H9 (cell line): ENCODE measurements at regions not wholly inside any gene's neighbourhood (a gene's known extent, or its start where the extent isn't known, plus 50 kb on each side); places are given as distances from the start of the nearest gene placed in this dataset.

Source experiments
- DNase-seq: peaks from one replicate; pipeline ENCODE4 v3.0.0-alpha.2; 2017
- H2AFZ ChIP-seq: one replicate; pipeline ENCODE4 v1.6.1; 2013; ENCODE audit warnings: mild to moderate bottlenecking, low read length, control low read depth, moderate library complexity
- H2AK5ac ChIP-seq: 2 replicates; pipeline ENCODE4 v1.6.1; 2013; ENCODE audit warnings: low read length, control low read depth, mixed read lengths; ENCODE audit not compliant: insufficient read length
- H2BK120ac ChIP-seq: one replicate; pipeline ENCODE4 v1.6.1; 2013; ENCODE audit warnings: low read depth, mild to moderate bottlenecking, low read length, control low read depth, inconsistent platforms; ENCODE audit not compliant: poor library complexity, severe bottlenecking
- H2BK12ac ChIP-seq: 2 replicates; pipeline ENCODE4 v1.6.1; 2013; ENCODE audit warnings: low read length, control low read depth, mixed read lengths, low read depth; ENCODE audit not compliant: insufficient read length
- H2BK15ac ChIP-seq: 2 replicates; pipeline ENCODE4 v1.6.1; 2013; ENCODE audit warnings: low read depth, low read length, control low read depth
- H2BK20ac ChIP-seq: one replicate; pipeline ENCODE4 v1.6.1; 2013; ENCODE audit warnings: low read depth, mild to moderate bottlenecking, low read length, control low read depth, inconsistent platforms; ENCODE audit not compliant: poor library complexity, severe bottlenecking
- H2BK5ac ChIP-seq: 2 replicates; pipeline ENCODE4 v1.6.1; 2013; ENCODE audit warnings: low read length, control low read depth, mixed read lengths; ENCODE audit not compliant: insufficient read length
- H3K14ac ChIP-seq: 2 replicates; pipeline ENCODE4 v1.6.1; 2013; ENCODE audit warnings: low read length, control low read depth; ENCODE audit not compliant: insufficient read depth
- H3K18ac ChIP-seq: 2 replicates; pipeline ENCODE4 v1.6.1; 2013; ENCODE audit warnings: low read depth, mild to moderate bottlenecking, mixed read lengths, low read length, control low read depth; ENCODE audit not compliant: insufficient read length
- H3K23ac ChIP-seq: 2 replicates; pipeline ENCODE4 v1.6.1; 2013; ENCODE audit warnings: low read length, control low read depth, mixed read lengths, low read depth; ENCODE audit not compliant: insufficient read length
- H3K23me2 ChIP-seq: 2 replicates; pipeline ENCODE4 v1.6.1; 2013; ENCODE audit warnings: low read depth, mild to moderate bottlenecking, mixed read lengths, low read length, control low read depth; ENCODE audit not compliant: insufficient read length, poor library complexity, severe bottlenecking
- H3K27ac ChIP-seq: 2 replicates; pipeline ENCODE4 v1.5.1; 2013; ENCODE audit warnings: low read length, control low read depth, mixed read lengths, low read depth; ENCODE audit not compliant: insufficient read length
- H3K27me3 ChIP-seq: 2 replicates; pipeline ENCODE4 v1.6.1; 2013; ENCODE audit warnings: low read length, control low read depth, inconsistent platforms; ENCODE audit not compliant: insufficient read depth
- H3K4ac ChIP-seq: 2 replicates; pipeline ENCODE4 v1.6.1; 2013; ENCODE audit warnings: low read depth, mild to moderate bottlenecking, control low read depth, inconsistent platforms, low read length, moderate library complexity
- H3K4me1 ChIP-seq: 2 replicates; pipeline ENCODE4 v1.6.1; 2013; ENCODE audit warnings: low read length, control low read depth, inconsistent platforms; ENCODE audit not compliant: insufficient read depth
- H3K4me2 ChIP-seq: 2 replicates; pipeline ENCODE4 v1.6.1; 2013; ENCODE audit warnings: low read length, control low read depth, mixed read lengths; ENCODE audit not compliant: insufficient read length, insufficient read depth
- H3K56ac ChIP-seq: 2 replicates; pipeline ENCODE4 v1.6.1; 2013; ENCODE audit warnings: low read depth, mild to moderate bottlenecking, mixed read lengths, low read length, control low read depth; ENCODE audit not compliant: insufficient read length
- H3K79me1 ChIP-seq: 2 replicates; pipeline ENCODE4 v1.6.1; 2013; ENCODE audit warnings: low read depth, mild to moderate bottlenecking, moderate library complexity, low read length, control low read depth, inconsistent platforms; ENCODE audit not compliant: insufficient read depth, poor library complexity, severe bottlenecking
- H3K79me2 ChIP-seq: 2 replicates; pipeline ENCODE4 v1.6.1; 2013; ENCODE audit warnings: low read length, control low read depth, inconsistent platforms; ENCODE audit not compliant: insufficient read depth
- H3K9ac ChIP-seq: 2 replicates; pipeline ENCODE4 v1.6.1; 2013; ENCODE audit warnings: low read length, control low read depth, mixed read lengths; ENCODE audit not compliant: insufficient read length; ENCODE audit errors: extremely low read depth
- H3K9me3 ChIP-seq: one replicate; pipeline ENCODE4 v1.6.1; 2013; ENCODE audit warnings: low read depth, low read length, inconsistent platforms; ENCODE audit not compliant: control insufficient read depth
- H3T11ph ChIP-seq: one replicate; pipeline ENCODE4 v1.6.1; 2013; ENCODE audit warnings: mild to moderate bottlenecking, low read length, control low read depth, inconsistent platforms
- H4K20me1 ChIP-seq: one replicate; pipeline ENCODE4 v1.6.1; 2013; ENCODE audit not compliant: control insufficient read depth, insufficient read length, insufficient read depth
- H4K5ac ChIP-seq: 2 replicates; pipeline ENCODE4 v1.6.1; 2013; ENCODE audit warnings: low read depth, mild to moderate bottlenecking, mixed read lengths, low read length, control low read depth; ENCODE audit not compliant: insufficient read length
- H4K8ac ChIP-seq: replicated peaks from 2 replicates; pipeline ENCODE4 v1.6.1; 2013; ENCODE audit warnings: low read length, control low read depth, mixed read lengths, low read depth; ENCODE audit not compliant: insufficient read length
- H4K91ac ChIP-seq: 2 replicates; pipeline ENCODE4 v1.6.1; 2013; ENCODE audit warnings: low read depth, mild to moderate bottlenecking, moderate library complexity, mixed read lengths, low read length, control low read depth; ENCODE audit not compliant: insufficient read length
- H3K27ac Mint-ChIP-seq, 3 experiments: 2 replicates in 2 of 3; 3 replicates in 1 of 3; pipeline ENCODE4 v1.8.0; 2020 to 2021; ENCODE audit warnings: mixed read lengths in 3 of 3, mild to moderate bottlenecking in 1 of 3, moderate library complexity in 1 of 3
- H3K27me3 Mint-ChIP-seq: 2 replicates; pipeline ENCODE4 v1.8.0; 2021; ENCODE audit warnings: low read depth, mild to moderate bottlenecking, moderate library complexity, mixed read lengths
- H3K36me3 Mint-ChIP-seq, 3 experiments: 2 replicates in 2 of 3; 3 replicates in 1 of 3; pipeline ENCODE4 v1.8.0; 2020 to 2021; ENCODE audit warnings: low read depth in 3 of 3, mixed read lengths in 3 of 3; ENCODE audit not compliant: insufficient read depth in 1 of 3
- H3K4me1 Mint-ChIP-seq, 2 experiments: 2 replicates each; pipeline ENCODE4 v1.8.0; 2020; ENCODE audit warnings: mixed read lengths in 2 of 2
- H3K4me3 Mint-ChIP-seq, 2 experiments: 2 replicates in 1 of 2; 3 replicates in 1 of 2; pipeline ENCODE4 v1.8.0; 2020 to 2021; ENCODE audit warnings: mild to moderate bottlenecking in 2 of 2, mixed read lengths in 2 of 2, moderate library complexity in 1 of 2
- H3K9me3 Mint-ChIP-seq, 2 experiments: 2 replicates in 1 of 2; 3 replicates in 1 of 2; pipeline ENCODE4 v1.8.0; 2020; ENCODE audit warnings: mild to moderate bottlenecking in 2 of 2, mixed read lengths in 2 of 2, moderate library complexity in 1 of 2
- CTCF ChIP-seq: fragments of 200-600 bp; sonication (generic); conservative IDR thresholded peaks from 3 replicates; pipeline ENCODE4 v1.8.0; 2021; ENCODE audit warnings: antibody characterized with exemption, mild to moderate bottlenecking
- WGBS: extraction: QIAGEN DNeasy Blood & Tissue Kit; methylation state at CpG from one replicate; pipeline ENCODE4 v1.1.7; 2013; ENCODE audit warnings: missing lambda C conversion rate, low lambda C conversion rate, mixed read lengths; ENCODE audit not compliant: insufficient read length; ENCODE audit errors: extremely low coverage; 5-methylcytosine and 5-hydroxymethylcytosine counted together

GRCh38 chr13:82905071-82905470, 977.2 kb downstream of the SLITRK1 start:
- Histone ChIP-seq H3K27ac (no peak overlapping the region), H4K5ac (no peak overlapping the region), H3K56ac (no peak overlapping the region), H3K18ac (no peak overlapping the region), H3K23me2 (no peaks in the 10 kb centered on the region), H2BK120ac (no peak overlapping the region), H2BK5ac (no peak overlapping the region), H2BK15ac (no peak overlapping the region), H3K9ac (no peak overlapping the region), H2AK5ac (no peak overlapping the region), H2BK20ac (no peak overlapping the region), H3K4me1 (no peaks in the 10 kb centered on the region), H4K20me1 (no peaks in the 10 kb centered on the region), H2AFZ (no peak overlapping the region), H3K4ac (no peak overlapping the region), H2BK12ac (no peak overlapping the region), H3K14ac (no peak overlapping the region), H4K8ac (no peak overlapping the region), H3K9me3 (no peaks in the 10 kb centered on the region), H3K79me1 (no peaks in the 10 kb centered on the region), H3K4me2 (no peak overlapping the region), H4K91ac (no peak overlapping the region), H3K23ac (no peak overlapping the region), H3T11ph (no peak overlapping the region), H3K79me2 (no peaks in the 10 kb centered on the region), H3K27me3 (no peaks in the 10 kb centered on the region)
- no CpG with 5 or more reads among the region's 2 CpGs for WGBS
- Mint-ChIP-seq H3K27me3 (no peaks in the 10 kb centered on the region), H3K9me3 (no peaks in the 10 kb centered on the region; a peak in 1 of 5 replicates), H3K36me3 (peaks cover 0 to 5% (median 0%) of the 10 kb centered on the region in 3 experiments; a peak in 2 of 7 replicates), H3K4me3 (no peak overlapping the region), H3K4me1 (peaks cover 15 to 16% of the 10 kb centered on the region in 2 experiments), H3K27ac (no peak overlapping the region)
- no peak for DNase-seq
- TF ChIP-seq CTCF: no peak
